ENCODE measurements at regions not wholly inside any gene's neighbourhood (a gene's known extent, or its start where the extent isn't known, plus 50 kb on each side); places are given as distances from the start of the nearest gene placed in this dataset.

- no peak overlapping the region for H3K4me3 ChIP-seq (ENCODE audit: low read depth, low read length)
- no peak for DNase-seq (ENCODE audit: low read depth)
- H3K27me3 ChIP-seq (ENCODE audit: control insufficient read depth, insufficient read depth, low read length), result no peaks in the 10 kb centered on the region
- TF ChIP-seq, protein P1, sequence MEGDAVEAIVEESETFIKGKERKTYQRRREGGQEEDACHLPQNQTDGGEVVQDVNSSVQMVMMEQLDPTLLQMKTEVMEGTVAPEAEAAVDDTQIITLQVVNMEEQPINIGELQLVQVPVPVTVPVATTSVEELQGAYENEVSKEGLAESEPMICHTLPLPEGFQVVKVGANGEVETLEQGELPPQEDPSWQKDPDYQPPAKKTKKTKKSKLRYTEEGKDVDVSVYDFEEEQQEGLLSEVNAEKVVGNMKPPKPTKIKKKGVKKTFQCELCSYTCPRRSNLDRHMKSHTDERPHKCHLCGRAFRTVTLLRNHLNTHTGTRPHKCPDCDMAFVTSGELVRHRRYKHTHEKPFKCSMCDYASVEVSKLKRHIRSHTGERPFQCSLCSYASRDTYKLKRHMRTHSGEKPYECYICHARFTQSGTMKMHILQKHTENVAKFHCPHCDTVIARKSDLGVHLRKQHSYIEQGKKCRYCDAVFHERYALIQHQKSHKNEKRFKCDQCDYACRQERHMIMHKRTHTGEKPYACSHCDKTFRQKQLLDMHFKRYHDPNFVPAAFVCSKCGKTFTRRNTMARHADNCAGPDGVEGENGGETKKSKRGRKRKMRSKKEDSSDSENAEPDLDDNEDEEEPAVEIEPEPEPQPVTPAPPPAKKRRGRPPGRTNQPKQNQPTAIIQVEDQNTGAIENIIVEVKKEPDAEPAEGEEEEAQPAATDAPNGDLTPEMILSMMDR (IDR thresholded peaks at IDR 0.05; ENCODE audit: insufficient read depth, low read length, poor library complexity, severe bottlenecking), result no peak
- no peaks in the 10 kb centered on the region for H3K36me3 ChIP-seq (ENCODE audit: control insufficient read depth, insufficient read depth, low read length)
Measured at GRCh38 chr6:164477790-164478189, 831.6 kb downstream of the C6orf118 start.

- no peaks in the 10 kb centered on the region for H3K36me3 ChIP-seq (ENCODE audit: control insufficient read depth, insufficient read depth, low read length)
- H3K27me3 ChIP-seq (ENCODE audit: control insufficient read depth, insufficient read depth, low read length), result no peaks in the 10 kb centered on the region
- no peak for DNase-seq (ENCODE audit: low read depth)
- TF ChIP-seq, protein P1 (IDR thresholded peaks at IDR 0.05; ENCODE audit: insufficient read depth, low read length, poor library complexity, severe bottlenecking), result no peak
- no peak overlapping the region for H3K4me3 ChIP-seq (ENCODE audit: low read depth, low read length)
Measured at GRCh38 chr6:164477101-164477500, 832.3 kb downstream of the C6orf118 start.

- TF ChIP-seq, protein P1 (IDR thresholded peaks at IDR 0.05; ENCODE audit: insufficient read depth, low read length, poor library complexity, severe bottlenecking), result no peak
- DNase-seq (ENCODE audit: low read depth), result no peak
- no peak overlapping the region for H3K4me3 ChIP-seq (ENCODE audit: low read depth, low read length)
- H3K36me3 ChIP-seq (ENCODE audit: control insufficient read depth, insufficient read depth, low read length), result no peaks in the 10 kb centered on the region
- no peaks in the 10 kb centered on the region for H3K27me3 ChIP-seq (ENCODE audit: control insufficient read depth, insufficient read depth, low read length)
Measured at GRCh38 chr6:164469276-164469949, 840.0 kb downstream of the C6orf118 start.

DNA sequence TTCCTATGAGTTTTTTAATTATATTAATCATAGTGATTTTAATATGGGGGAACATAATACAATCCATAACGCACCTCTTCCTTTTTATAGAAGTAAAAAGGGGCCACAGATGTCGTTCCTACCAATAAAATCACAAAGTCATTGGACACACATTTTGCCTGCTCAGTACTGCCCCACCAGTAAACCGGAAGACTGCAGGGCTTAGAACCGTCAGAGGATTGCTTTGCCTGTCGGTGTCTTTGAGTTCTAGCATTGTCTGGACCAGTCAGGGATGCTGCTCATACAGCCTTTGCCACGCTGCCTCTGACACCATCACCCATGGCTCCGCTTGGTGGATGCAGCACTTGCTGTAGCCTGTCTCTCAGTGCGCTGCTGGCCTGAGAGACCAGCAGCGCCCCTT is 853.6 kb downstream of the C6orf118 start:
- DNase-seq (ENCODE audit: low read depth), result no peak
- Histone ChIP-seq H3K4me3 (ENCODE audit: low read depth, low read length) (no peak overlapping the region), H3K27me3 (ENCODE audit: control insufficient read depth, insufficient read depth, low read length) (no peaks in the 10 kb centered on the region), H3K36me3 (ENCODE audit: control insufficient read depth, insufficient read depth, low read length) (no peaks in the 10 kb centered on the region)
- TF ChIP-seq, protein P1 (IDR thresholded peaks at IDR 0.05; ENCODE audit: insufficient read depth, low read length, poor library complexity, severe bottlenecking), result no peak

GRCh38 chr6:164453835-164454234 is 855.6 kb downstream of the C6orf118 start:
- H3K36me3 ChIP-seq (ENCODE audit: control insufficient read depth, insufficient read depth, low read length), result no peaks in the 10 kb centered on the region
- no peak for DNase-seq (ENCODE audit: low read depth)
- TF ChIP-seq, protein P1 (IDR thresholded peaks at IDR 0.05; ENCODE audit: insufficient read depth, low read length, poor library complexity, severe bottlenecking), result no peak
- H3K4me3 ChIP-seq (ENCODE audit: low read depth, low read length), result no peak overlapping the region
- H3K27me3 ChIP-seq (ENCODE audit: control insufficient read depth, insufficient read depth, low read length), result no peaks in the 10 kb centered on the region

DNA sequence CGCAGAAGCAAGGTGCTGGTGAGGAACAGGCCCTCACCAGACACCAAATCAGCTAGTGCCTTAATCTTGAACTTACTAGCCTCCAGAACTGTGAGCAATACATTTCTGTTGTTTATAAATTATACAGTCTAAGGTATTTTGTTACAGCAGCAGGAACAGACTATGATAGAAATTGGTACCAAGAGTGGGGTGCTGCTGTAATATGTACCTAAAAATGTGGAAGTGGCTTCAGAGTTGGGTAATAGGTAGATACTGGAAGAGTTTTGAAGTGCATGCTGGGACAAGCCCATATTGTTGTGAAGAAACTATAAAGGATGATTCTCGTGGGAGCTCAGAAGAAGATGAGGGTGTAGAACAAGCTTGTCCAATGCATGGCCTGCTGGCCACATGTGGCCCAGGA is 866.8 kb downstream of the C6orf118 start:
- Histone ChIP-seq H3K4me3 (ENCODE audit: low read depth, low read length) (no peak overlapping the region), H3K27me3 (ENCODE audit: control insufficient read depth, insufficient read depth, low read length) (no peaks in the 10 kb centered on the region), H3K36me3 (ENCODE audit: control insufficient read depth, insufficient read depth, low read length) (no peaks in the 10 kb centered on the region)
- DNase-seq (ENCODE audit: low read depth), result no peak
- TF ChIP-seq, protein P1 (IDR thresholded peaks at IDR 0.05; ENCODE audit: insufficient read depth, low read length, poor library complexity, severe bottlenecking), result no peak
